H1 (cell line): ENCODE measurements at regions not wholly inside any gene's neighbourhood (a gene's known extent, or its start where the extent isn't known, plus 50 kb on each side); places are given as distances from the start of the nearest gene placed in this dataset.

Experiments
- CREB1 ChIP-seq: IDR thresholded peaks from 2 replicates; pipeline ENCODE4 v1.6.1; 2012; ENCODE audit warnings: inconsistent platforms
- CTCF ChIP-seq, 3 experiments: IDR thresholded peaks; 1 replicate in 2 of 3; 2 replicates in 1 of 3; pipeline versions ENCODE4 v1.5.1 to v1.6.1; 2011; ENCODE audit warnings: low read length in 3 of 3, mild to moderate bottlenecking in 3 of 3, inconsistent platforms in 2 of 3, low read depth in 1 of 3, moderate library complexity in 1 of 3; ENCODE audit not compliant: insufficient read depth in 1 of 3; ENCODE audit errors: control extremely low read depth in 1 of 3
- EP300 ChIP-seq, 2 experiments: IDR thresholded peaks; 1 replicate in 1 of 2; 2 replicates in 1 of 2; pipeline ENCODE4 v1.6.1; 2011 to 2012; ENCODE audit warnings: low read depth in 2 of 2, low read length in 2 of 2, mild to moderate bottlenecking in 2 of 2, borderline replicate concordance in 1 of 2, inconsistent platforms in 1 of 2, moderate library complexity in 1 of 2
- EZH2 ChIP-seq: fragments of 200-600 bp; sonication (generic); IDR thresholded peaks from 2 replicates; pipeline ENCODE4 v1.7.1; 2012; ENCODE audit warnings: low read depth, mild to moderate bottlenecking, moderate library complexity, low read length, inconsistent platforms; ENCODE audit not compliant: severe bottlenecking
- GTF2F1 ChIP-seq: IDR thresholded peaks from 2 replicates; pipeline ENCODE4 v1.6.1; 2012; ENCODE audit warnings: low read depth, low read length, improper control_type of control experiment, borderline replicate concordance
- POLR2A ChIP-seq, 2 experiments: IDR thresholded peaks; 1 replicate in 1 of 2; 2 replicates in 1 of 2; pipeline ENCODE4 v1.6.1; 2011; ENCODE audit warnings: low read depth in 2 of 2, low read length in 2 of 2, mild to moderate bottlenecking in 2 of 2; ENCODE audit errors: control extremely low read depth in 1 of 2
- POLR2AphosphoS5 ChIP-seq: IDR thresholded peaks from 2 replicates; pipeline ENCODE4 v1.6.1; 2011; ENCODE audit warnings: low read depth, low read length
- SIN3A ChIP-seq, 2 experiments: IDR thresholded peaks in 1 of 2; conservative IDR thresholded peaks in 1 of 2; 2 replicates each; pipeline ENCODE4 v1.6.1; 2011 to 2012; ENCODE audit warnings: low read length in 2 of 2, improper control_type of control experiment in 1 of 2, low read depth in 1 of 2, mild to moderate bottlenecking in 1 of 2
- SP2 ChIP-seq: IDR thresholded peaks from 2 replicates; pipeline ENCODE4 v1.6.1; 2012; ENCODE audit warnings: mild to moderate bottlenecking, low read length, inconsistent platforms
- TBP ChIP-seq: IDR thresholded peaks from 2 replicates; pipeline ENCODE4 v1.6.1; 2011; ENCODE audit warnings: low read depth, low read length, improper control_type of control experiment
- TF ChIP-seq, protein P1 (sequence below): IDR thresholded peaks from 2 replicates; pipeline ENCODE4 v1.6.1; 2011; ENCODE audit warnings: low read length, improper control_type of control experiment

DNA sequence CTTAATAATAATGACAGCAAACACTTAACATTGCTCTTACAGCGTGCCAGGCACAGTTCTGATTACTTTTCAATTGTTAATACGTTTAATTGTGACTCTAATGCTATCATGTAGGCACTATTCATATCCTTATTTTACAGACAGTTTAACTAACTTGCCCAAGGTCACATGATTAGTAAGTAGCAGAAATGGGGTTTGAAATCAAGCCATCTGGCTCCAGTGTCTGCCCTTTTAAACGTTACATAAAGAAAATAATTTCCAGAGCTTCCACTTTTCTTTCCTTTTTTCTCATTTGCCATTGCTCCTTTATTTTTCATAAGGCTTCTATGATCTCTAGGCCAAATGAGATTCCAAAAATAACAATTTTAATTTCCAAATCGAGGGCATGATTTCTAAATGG is 50.6 kb upstream of the IKZF2 start:
- TF ChIP-seq CTCF (IDR thresholded peaks at IDR 0.05; ENCODE audit: control extremely low read depth in 1 of 3, insufficient read depth in 1 of 3, low read depth in 1 of 3, low read length in 3 of 3) = no peak
- TF ChIP-seq EZH2 = no peak
- no peak for TF ChIP-seq SP2
- TF ChIP-seq CREB1 = no peak
- TF ChIP-seq, protein P1, sequence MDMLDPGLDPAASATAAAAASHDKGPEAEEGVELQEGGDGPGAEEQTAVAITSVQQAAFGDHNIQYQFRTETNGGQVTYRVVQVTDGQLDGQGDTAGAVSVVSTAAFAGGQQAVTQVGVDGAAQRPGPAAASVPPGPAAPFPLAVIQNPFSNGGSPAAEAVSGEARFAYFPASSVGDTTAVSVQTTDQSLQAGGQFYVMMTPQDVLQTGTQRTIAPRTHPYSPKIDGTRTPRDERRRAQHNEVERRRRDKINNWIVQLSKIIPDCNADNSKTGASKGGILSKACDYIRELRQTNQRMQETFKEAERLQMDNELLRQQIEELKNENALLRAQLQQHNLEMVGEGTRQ = no peak
- TF ChIP-seq POLR2A (IDR thresholded peaks at IDR 0.05; ENCODE audit: control extremely low read depth in 1 of 2, low read depth in 2 of 2, low read length in 2 of 2) = no peak
- no peak for TF ChIP-seq SIN3A (conservative IDR thresholded peaks at IDR 0.05 in 1 of 2, IDR thresholded peaks at IDR 0.05 in 1 of 2; ENCODE audit: low read depth in 1 of 2, low read length in 2 of 2)
- no peak for TF ChIP-seq TBP
- TF ChIP-seq EP300 (IDR thresholded peaks at IDR 0.05; ENCODE audit: borderline replicate concordance in 1 of 2, low read depth in 2 of 2, low read length in 2 of 2) = no peak
- no peak for TF ChIP-seq POLR2AphosphoS5
- TF ChIP-seq GTF2F1 = no peak
